Activated CD8-positive, alpha-beta T cell treated with anti-CD3 and anti-CD28 coated beads for 36 hours (primary cell): ENCODE measurements at regions not wholly inside any gene's neighbourhood (a gene's known extent, or its start where the extent isn't known, plus 50 kb on each side); places are given as distances from the start of the nearest gene placed in this dataset.

Experiments
- ATAC-seq: fragments of 200-7000 bp; cut with Tn5 transposase; one replicate; pipeline ENCODE4 v1.10.0; 2021; ENCODE audit warnings: mild to moderate bottlenecking, moderate library complexity
- CTCF ChIA-PET: fragments of 350-600 bp; sonication (Branson Sonifier 250); formaldehyde crosslinking; loops from one replicate; lab custom pipeline; 2021; ENCODE audit warnings: antibody characterized with exemption; lab: Charles Lee
- POLR2A ChIA-PET: fragments of 350-600 bp; sonication (Branson Sonifier 250); formaldehyde crosslinking; loops from one replicate; lab custom pipeline; 2021; ENCODE audit warnings: antibody characterized with exemption; lab: Charles Lee
- DNase-seq: peaks from one replicate; pipeline ENCODE4 v3.0.0-alpha.2; 2020
- H3K27ac Mint-ChIP-seq: one replicate; pipeline ENCODE4 v1.8.0; 2021; ENCODE audit warnings: mild to moderate bottlenecking, mixed read lengths
- H3K27me3 Mint-ChIP-seq: one replicate; pipeline ENCODE4 v1.8.0; 2021; ENCODE audit warnings: mixed read lengths
- H3K36me3 Mint-ChIP-seq: one replicate; pipeline ENCODE4 v1.8.0; 2021; ENCODE audit warnings: low read depth, mixed read lengths
- H3K4me1 Mint-ChIP-seq: one replicate; pipeline ENCODE4 v1.8.0; 2021; ENCODE audit warnings: low read depth, mixed read lengths
- H3K4me3 Mint-ChIP-seq: one replicate; pipeline ENCODE4 v1.8.0; 2021; ENCODE audit warnings: mild to moderate bottlenecking, moderate library complexity, mixed read lengths
- H3K9me3 Mint-ChIP-seq: one replicate; pipeline ENCODE4 v1.8.0; 2021; ENCODE audit warnings: mixed read lengths
- intact Hi-C: fragments of 100-400 bp; cut with micrococcal nuclease; formaldehyde crosslinking; loops from one replicate; pipeline ENCODE4 v1.10.0; 2022
- TF ChIP-seq, protein P1 (sequence below): fragments of 200-600 bp; IDR thresholded peaks from one replicate; pipeline ENCODE4 v1.8.0; 2022; ENCODE audit warnings: antibody characterized with exemption, mild to moderate bottlenecking

GRCh38 chr13:99724633-99725517 lies 223.6 kb downstream of the TM9SF2 start:
- intact Hi-C loops = no loop called here
- Mint-ChIP-seq H3K4me3 (no peak overlapping the region), H3K9me3 (no peaks in the 10 kb centered on the region), H3K27ac (no peak overlapping the region), H3K4me1 (no peaks in the 10 kb centered on the region), H3K36me3 (no peaks in the 10 kb centered on the region), H3K27me3 (no peaks in the 10 kb centered on the region)
- ChIA-PET CTCF (interaction anchor here (1.3 kb wide), 1 partner anchor 17 kb away, joined by 4 read pairs; no protein-coding TSS in a partner anchor), POLR2A (no interaction called here)
- ATAC-seq (no peak), DNase-seq (no peak)
- TF ChIP-seq, protein P1, sequence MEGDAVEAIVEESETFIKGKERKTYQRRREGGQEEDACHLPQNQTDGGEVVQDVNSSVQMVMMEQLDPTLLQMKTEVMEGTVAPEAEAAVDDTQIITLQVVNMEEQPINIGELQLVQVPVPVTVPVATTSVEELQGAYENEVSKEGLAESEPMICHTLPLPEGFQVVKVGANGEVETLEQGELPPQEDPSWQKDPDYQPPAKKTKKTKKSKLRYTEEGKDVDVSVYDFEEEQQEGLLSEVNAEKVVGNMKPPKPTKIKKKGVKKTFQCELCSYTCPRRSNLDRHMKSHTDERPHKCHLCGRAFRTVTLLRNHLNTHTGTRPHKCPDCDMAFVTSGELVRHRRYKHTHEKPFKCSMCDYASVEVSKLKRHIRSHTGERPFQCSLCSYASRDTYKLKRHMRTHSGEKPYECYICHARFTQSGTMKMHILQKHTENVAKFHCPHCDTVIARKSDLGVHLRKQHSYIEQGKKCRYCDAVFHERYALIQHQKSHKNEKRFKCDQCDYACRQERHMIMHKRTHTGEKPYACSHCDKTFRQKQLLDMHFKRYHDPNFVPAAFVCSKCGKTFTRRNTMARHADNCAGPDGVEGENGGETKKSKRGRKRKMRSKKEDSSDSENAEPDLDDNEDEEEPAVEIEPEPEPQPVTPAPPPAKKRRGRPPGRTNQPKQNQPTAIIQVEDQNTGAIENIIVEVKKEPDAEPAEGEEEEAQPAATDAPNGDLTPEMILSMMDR = no peak

- ChIA-PET CTCF (interaction anchor here (1.1 kb wide), 1 partner anchor 14 kb away, joined by 4 read pairs; no protein-coding TSS in a partner anchor), POLR2A (no interaction called here)
- ATAC-seq (no peak), DNase-seq (no peak)
- TF ChIP-seq, protein P1 = no peak
- Mint-ChIP-seq H3K4me1 (no peaks in the 10 kb centered on the region), H3K36me3 (no peaks in the 10 kb centered on the region), H3K9me3 (no peaks in the 10 kb centered on the region), H3K27me3 (no peaks in the 10 kb centered on the region), H3K27ac (no peak overlapping the region), H3K4me3 (no peak overlapping the region)
- intact Hi-C loops = no loop called here
Measured at GRCh38 chr13:99723878-99724277, 222.6 kb downstream of the TM9SF2 start.

- Mint-ChIP-seq H3K36me3 (no peaks in the 10 kb centered on the region), H3K27ac (no peak overlapping the region), H3K9me3 (no peaks in the 10 kb centered on the region), H3K27me3 (no peaks in the 10 kb centered on the region), H3K4me3 (no peak overlapping the region), H3K4me1 (no peaks in the 10 kb centered on the region)
- intact Hi-C loops = no loop called here
- TF ChIP-seq, protein P1 = no peak
- ChIA-PET CTCF (no interaction called here), POLR2A (no interaction called here)
- DNase-seq (no peak), ATAC-seq (no peak)
Measured at GRCh38 chr13:99722931-99723330, 221.7 kb downstream of the TM9SF2 start.

- Mint-ChIP-seq H3K27me3 (no peaks in the 10 kb centered on the region), H3K27ac (no peak overlapping the region), H3K4me1 (no peaks in the 10 kb centered on the region), H3K9me3 (no peaks in the 10 kb centered on the region), H3K36me3 (no peaks in the 10 kb centered on the region), H3K4me3 (no peak overlapping the region)
- TF ChIP-seq, protein P1 = no peak
- intact Hi-C loops = no loop called here
- ATAC-seq (no peak), DNase-seq (no peak)
- ChIA-PET POLR2A (no interaction called here), CTCF (interaction anchor here (1.7 kb wide), 1 partner anchor 64 kb away, joined by 3 read pairs; no protein-coding TSS in a partner anchor)
Measured at GRCh38 chr13:99722338-99722818, 221.1 kb downstream of the TM9SF2 start.
